ENCODE measurements at regions not wholly inside any gene's neighbourhood (a gene's known extent, or its start where the extent isn't known, plus 50 kb on each side); places are given as distances from the start of the nearest gene placed in this dataset.

- no peak overlapping the region for H3K4me3 Mint-ChIP-seq (ENCODE audit: unreplicated experiment)
- TF ChIP-seq, protein P1, sequence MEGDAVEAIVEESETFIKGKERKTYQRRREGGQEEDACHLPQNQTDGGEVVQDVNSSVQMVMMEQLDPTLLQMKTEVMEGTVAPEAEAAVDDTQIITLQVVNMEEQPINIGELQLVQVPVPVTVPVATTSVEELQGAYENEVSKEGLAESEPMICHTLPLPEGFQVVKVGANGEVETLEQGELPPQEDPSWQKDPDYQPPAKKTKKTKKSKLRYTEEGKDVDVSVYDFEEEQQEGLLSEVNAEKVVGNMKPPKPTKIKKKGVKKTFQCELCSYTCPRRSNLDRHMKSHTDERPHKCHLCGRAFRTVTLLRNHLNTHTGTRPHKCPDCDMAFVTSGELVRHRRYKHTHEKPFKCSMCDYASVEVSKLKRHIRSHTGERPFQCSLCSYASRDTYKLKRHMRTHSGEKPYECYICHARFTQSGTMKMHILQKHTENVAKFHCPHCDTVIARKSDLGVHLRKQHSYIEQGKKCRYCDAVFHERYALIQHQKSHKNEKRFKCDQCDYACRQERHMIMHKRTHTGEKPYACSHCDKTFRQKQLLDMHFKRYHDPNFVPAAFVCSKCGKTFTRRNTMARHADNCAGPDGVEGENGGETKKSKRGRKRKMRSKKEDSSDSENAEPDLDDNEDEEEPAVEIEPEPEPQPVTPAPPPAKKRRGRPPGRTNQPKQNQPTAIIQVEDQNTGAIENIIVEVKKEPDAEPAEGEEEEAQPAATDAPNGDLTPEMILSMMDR (IDR thresholded peaks at IDR 0.05; ENCODE audit: insufficient read depth in 1 of 2, low read depth in 1 of 2, low read length in 1 of 2, severe bottlenecking in 1 of 2, unreplicated experiment in 1 of 2), result no peak
- no peaks in the 10 kb centered on the region for H3K9me3 ChIP-seq
- no peak overlapping the region for H3K4me3 ChIP-seq (ENCODE audit: low read depth, low read length)
- ChIA-PET CTCF (no interaction called here), POLR2A (no interaction called here)
- intact Hi-C loops (cut with micrococcal nuclease; ENCODE audit: unreplicated experiment), result no loop called here
- H3K4me1 Mint-ChIP-seq (ENCODE audit: low read depth, unreplicated experiment), result no peaks in the 10 kb centered on the region
- no peaks in the 10 kb centered on the region for H3K27me3 ChIP-seq (replicated peaks; ENCODE audit: control insufficient read depth, insufficient read depth, low read length)
- no peaks in the 10 kb centered on the region for H3K36me3 Mint-ChIP-seq (ENCODE audit: insufficient read depth, unreplicated experiment)
- no peak for DNase-seq
- no peaks in the 10 kb centered on the region for H3K36me3 ChIP-seq (ENCODE audit: control insufficient read depth, insufficient read depth, low read length)
- H3K4me1 ChIP-seq, result no peaks in the 10 kb centered on the region
- peaks cover 5% of the 10 kb centered on the region for H3K27me3 Mint-ChIP-seq (ENCODE audit: insufficient read depth, unreplicated experiment)
- H3K9me3 Mint-ChIP-seq (ENCODE audit: unreplicated experiment), result no peaks in the 10 kb centered on the region
- H3K27ac Mint-ChIP-seq (ENCODE audit: unreplicated experiment), result no peak overlapping the region
- no TSS peak for BruUV-seq (replicated peaks)
These were observed 366.6 kb upstream of the MC4R start for GRCh38 chr18:60739212-60739611.

DNA sequence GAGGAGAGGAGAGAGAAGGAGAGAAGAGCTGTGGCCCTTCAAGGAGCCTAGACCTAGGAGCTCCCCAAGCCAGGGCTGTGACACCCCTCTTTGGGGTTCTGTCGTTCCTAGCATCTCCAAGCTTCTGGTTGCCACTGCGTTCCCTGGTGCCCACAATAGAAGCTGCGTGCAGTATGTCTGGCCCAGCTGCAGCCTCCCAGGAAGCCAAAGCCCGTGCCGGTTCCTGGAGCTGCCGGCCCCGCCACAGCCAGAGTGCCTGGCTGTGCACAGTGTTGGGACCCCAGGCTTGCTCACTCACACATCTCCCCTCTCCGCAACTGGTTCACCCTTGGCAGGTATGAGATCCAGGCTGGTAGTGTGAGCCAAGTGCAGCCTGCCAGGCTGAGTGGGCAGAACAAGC is 367.7 kb upstream of the MC4R start:
- Mint-ChIP-seq H3K27me3 (ENCODE audit: insufficient read depth, unreplicated experiment) (peaks cover 2% of the 10 kb centered on the region), H3K4me1 (ENCODE audit: low read depth, unreplicated experiment) (no peaks in the 10 kb centered on the region), H3K9me3 (ENCODE audit: unreplicated experiment) (no peaks in the 10 kb centered on the region), H3K27ac (ENCODE audit: unreplicated experiment) (no peak overlapping the region), H3K4me3 (ENCODE audit: unreplicated experiment) (no peak overlapping the region), H3K36me3 (ENCODE audit: insufficient read depth, unreplicated experiment) (no peaks in the 10 kb centered on the region)
- no peak for DNase-seq
- ChIA-PET CTCF (no interaction called here), POLR2A (no interaction called here)
- Histone ChIP-seq H3K4me3 (ENCODE audit: low read depth, low read length) (no peak overlapping the region), H3K9me3 (no peaks in the 10 kb centered on the region), H3K4me1 (no peaks in the 10 kb centered on the region), H3K27me3 (replicated peaks; ENCODE audit: control insufficient read depth, insufficient read depth, low read length) (no peaks in the 10 kb centered on the region), H3K36me3 (ENCODE audit: control insufficient read depth, insufficient read depth, low read length) (no peaks in the 10 kb centered on the region)
- BruUV-seq (replicated peaks), result no TSS peak
- intact Hi-C loops (cut with micrococcal nuclease; ENCODE audit: unreplicated experiment), result no loop called here
- TF ChIP-seq, protein P1 (IDR thresholded peaks at IDR 0.05; ENCODE audit: insufficient read depth in 1 of 2, low read depth in 1 of 2, low read length in 1 of 2, severe bottlenecking in 1 of 2, unreplicated experiment in 1 of 2), result no peak

GRCh38 chr18:60746491-60746890 is 373.9 kb upstream of the MC4R start:
- Mint-ChIP-seq H3K36me3 (ENCODE audit: insufficient read depth, unreplicated experiment) (no peaks in the 10 kb centered on the region), H3K4me1 (ENCODE audit: low read depth, unreplicated experiment) (no peaks in the 10 kb centered on the region), H3K4me3 (ENCODE audit: unreplicated experiment) (no peak overlapping the region), H3K27me3 (ENCODE audit: insufficient read depth, unreplicated experiment) (no peaks in the 10 kb centered on the region), H3K9me3 (ENCODE audit: unreplicated experiment) (no peaks in the 10 kb centered on the region), H3K27ac (ENCODE audit: unreplicated experiment) (no peak overlapping the region)
- no peaks in the 10 kb centered on the region for H3K4me1 ChIP-seq
- ChIA-PET POLR2A (no interaction called here), CTCF (no interaction called here)
- no peaks in the 10 kb centered on the region for H3K36me3 ChIP-seq (ENCODE audit: control insufficient read depth, insufficient read depth, low read length)
- TF ChIP-seq, protein P1 (IDR thresholded peaks at IDR 0.05; ENCODE audit: insufficient read depth in 1 of 2, low read depth in 1 of 2, low read length in 1 of 2, severe bottlenecking in 1 of 2, unreplicated experiment in 1 of 2), result no peak
- BruUV-seq (replicated peaks), result no TSS peak
- no peaks in the 10 kb centered on the region for H3K27me3 ChIP-seq (replicated peaks; ENCODE audit: control insufficient read depth, insufficient read depth, low read length)
- no peak overlapping the region for H3K4me3 ChIP-seq (ENCODE audit: low read depth, low read length)
- DNase-seq, result no peak
- no peaks in the 10 kb centered on the region for H3K9me3 ChIP-seq
- intact Hi-C loops (cut with micrococcal nuclease; ENCODE audit: unreplicated experiment), result no loop called here

All from Caco-2 (cell line).